22Rv1 (cell line): ENCODE measurements at regions not wholly inside any gene's neighbourhood (a gene's known extent, or its start where the extent isn't known, plus 50 kb on each side); places are given as distances from the start of the nearest gene placed in this dataset.
"Not testable (repeated sequence)": the region's sequence is repeated elsewhere in the genome, so short reads cannot be mapped to it uniquely, and the experiment has no call there.

Experiments used
- H3K27ac ChIP-seq: fragments of 450-650 bp; 2 replicates; pipeline ENCODE4 v1.5.1; 2017
- CTCF ChIP-seq: fragments of 450-650 bp; IDR thresholded peaks from 2 replicates; pipeline ENCODE4 v1.5.1; 2017; ENCODE audit warnings: mild to moderate bottlenecking
- ZFX ChIP-seq: fragments of 450-650 bp; IDR thresholded peaks from 2 replicates; pipeline ENCODE4 v1.6.1; 2017; ENCODE audit warnings: antibody characterized with exemption, borderline replicate concordance

DNA sequence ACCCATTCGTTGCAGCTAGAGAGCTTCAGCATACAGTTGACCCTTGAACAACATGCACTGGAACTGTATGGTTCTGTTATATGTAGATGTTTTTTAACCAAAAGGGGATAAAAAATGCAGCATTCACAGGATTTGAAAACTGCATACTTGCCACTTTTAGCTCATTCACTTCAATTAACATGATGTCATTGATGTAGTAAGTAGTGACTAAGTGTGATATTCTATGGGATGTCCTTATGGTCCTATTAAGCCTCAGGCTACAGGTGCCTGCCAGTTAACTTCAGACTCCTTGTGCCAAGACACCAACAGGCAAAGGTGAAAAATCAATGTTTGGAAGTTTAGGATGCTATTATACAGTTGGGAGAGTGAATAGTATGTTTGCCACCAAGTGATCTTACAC, 553.6 kb upstream of the NECTIN3 start:
- TF ChIP-seq ZFX: no peak
- TF ChIP-seq CTCF: no peak
- no peak overlapping the region for H3K27ac ChIP-seq

DNA sequence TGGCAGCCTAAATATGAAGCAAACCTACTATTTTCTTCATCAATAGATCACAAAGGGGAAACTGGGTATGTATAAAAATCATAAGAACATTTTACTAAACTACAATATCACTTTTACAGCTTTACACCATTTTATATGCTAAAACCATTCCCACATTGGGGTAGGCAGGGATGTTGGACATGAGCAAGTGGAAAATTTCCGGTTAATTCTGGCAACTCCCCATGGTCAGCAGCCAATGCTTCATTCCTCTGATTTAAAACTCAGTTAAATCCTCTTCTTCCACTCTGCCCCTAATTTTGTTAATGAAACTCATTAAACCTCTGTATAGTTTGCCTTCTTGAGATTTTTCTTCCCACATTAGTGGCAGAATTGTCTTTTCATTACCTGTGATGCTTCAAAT, 552.5 kb upstream of the NECTIN3 start:
- H3K27ac ChIP-seq: no peak overlapping the region
- TF ChIP-seq ZFX: no peak
- no peak for TF ChIP-seq CTCF

DNA sequence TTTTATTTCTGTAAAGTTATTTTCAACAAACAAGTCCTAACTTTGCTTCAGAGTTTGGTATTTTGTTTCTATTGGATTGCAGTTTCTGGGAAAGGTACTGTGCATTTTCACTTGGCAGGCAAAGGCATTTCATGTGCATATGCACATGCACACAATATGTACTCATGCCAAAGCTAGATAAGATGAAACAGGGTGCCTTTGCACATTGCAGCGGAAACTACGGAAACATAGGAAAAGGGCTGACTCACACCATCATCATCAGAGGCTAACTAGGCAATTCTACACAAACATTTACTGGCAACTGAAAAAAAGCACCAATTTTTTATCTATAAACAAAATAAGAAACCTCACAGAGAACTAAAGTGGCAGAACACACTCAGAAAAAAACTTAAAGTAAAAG, 550.6 kb upstream of the NECTIN3 start:
- H3K27ac ChIP-seq: no peak overlapping the region
- TF ChIP-seq CTCF (no peak), ZFX (no peak)

- H3K27ac ChIP-seq: not testable (repeated sequence)
Measured at GRCh38 chr3:110525558-110526064, 546.0 kb upstream of the NECTIN3 start.

DNA sequence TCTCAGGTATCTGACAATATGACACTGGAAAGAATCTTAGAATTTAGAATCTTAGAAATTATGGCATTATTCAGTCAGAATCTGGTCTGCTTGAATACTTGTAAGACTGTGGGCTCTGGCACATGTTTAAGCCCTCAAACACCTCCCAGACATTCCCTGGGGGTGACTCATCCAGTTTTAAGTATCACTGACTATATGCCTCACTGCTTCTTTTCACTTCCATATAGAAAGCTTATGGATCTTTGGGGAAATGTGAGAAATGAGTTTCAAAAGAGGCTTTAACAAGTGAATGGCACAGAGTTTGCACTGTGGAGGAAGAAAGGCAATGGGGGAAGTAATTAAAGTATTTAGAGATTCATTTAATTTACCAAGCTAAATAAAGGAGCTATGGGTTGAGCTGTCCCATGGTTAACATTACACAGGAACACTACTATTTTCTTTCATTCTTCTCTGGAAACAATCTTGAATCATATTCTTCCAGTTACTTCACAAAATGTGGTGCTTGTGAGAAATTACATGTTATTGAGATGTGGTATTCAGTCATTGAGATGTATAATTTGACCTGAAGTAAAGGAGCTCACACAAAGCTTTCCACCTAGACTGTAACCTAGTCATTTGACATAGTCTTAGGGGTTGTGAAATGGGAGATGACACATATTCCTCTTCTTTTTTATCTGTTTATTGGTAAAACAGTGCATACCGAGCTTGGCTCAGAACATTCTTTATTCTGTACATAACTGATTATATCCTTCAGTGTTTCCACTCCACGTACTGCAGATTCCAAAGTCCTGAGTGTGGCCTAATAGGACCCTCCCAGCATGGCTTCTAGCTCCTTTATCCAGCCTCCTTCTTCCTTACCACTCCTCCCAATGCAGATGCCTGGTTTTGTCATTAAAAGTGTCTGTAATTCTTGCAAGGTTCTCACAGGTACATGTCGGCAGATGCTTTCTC, 544.6 kb upstream of the NECTIN3 start:
- no peak overlapping the region for H3K27ac ChIP-seq
- TF ChIP-seq CTCF (no peak), ZFX (no peak)

DNA sequence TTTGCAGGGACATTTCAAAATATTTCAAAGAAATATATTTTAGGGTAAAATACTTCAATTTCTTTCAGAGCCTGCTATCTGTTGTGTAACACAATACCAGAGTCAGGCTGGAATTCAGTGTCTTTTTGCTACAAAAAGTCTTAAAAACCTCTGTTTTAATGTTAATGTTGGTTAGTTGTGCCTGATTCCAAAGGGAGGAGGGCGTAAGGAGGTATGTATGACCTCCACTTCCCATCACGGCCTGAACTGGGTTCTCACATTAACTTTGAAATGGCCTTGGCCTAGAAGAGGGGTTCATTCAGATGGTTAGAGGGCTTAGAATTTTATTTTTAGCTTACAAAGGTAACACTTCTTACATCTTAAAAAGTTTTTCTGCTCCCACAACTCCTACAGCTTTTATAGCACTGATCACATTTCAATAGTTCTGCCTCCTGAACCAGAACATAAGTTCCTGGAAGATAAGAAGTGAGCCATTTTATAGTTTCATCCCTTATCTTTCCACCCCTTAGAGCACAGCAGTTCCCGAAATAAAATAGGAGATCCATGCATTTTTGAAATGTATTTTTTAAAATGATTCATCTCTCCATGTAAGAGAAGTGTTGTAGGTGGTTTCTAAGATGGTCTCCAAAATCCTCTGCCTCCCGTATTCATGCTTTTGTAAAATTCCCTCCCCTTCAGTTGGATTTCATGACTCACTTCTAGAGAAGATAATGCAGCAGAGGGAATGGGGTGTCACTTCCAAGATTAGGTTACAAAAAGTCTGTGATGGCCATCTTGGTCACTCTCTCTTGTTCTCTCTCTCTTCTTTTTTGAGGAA, 543.1 kb upstream of the NECTIN3 start:
- H3K27ac ChIP-seq: no peak overlapping the region
- TF ChIP-seq ZFX (no peak), CTCF (no peak)

DNA sequence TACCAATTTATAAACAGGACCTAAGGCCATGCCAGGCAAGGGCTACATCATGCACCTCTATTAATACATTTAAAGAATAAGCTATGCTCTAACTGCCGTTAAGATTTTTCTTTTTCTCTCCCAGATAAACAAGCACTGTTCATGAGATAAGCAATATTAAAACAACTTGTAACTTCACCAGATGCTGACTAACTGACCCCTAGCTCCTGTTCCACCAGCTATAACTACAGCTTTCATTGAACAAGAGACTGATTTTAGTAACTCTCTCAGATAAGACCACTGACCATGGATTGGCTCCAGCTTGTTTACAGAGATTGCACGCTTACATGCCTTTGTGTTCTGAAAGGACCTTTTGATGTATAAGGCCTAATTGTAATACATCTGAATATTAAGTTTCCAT, 540.7 kb upstream of the NECTIN3 start:
- no peak for TF ChIP-seq CTCF
- no peak for TF ChIP-seq ZFX
- no peak overlapping the region for H3K27ac ChIP-seq
